Skeletal muscle tissue (tissue), 3 donors: ENCODE measurements at regions not wholly inside any gene's neighbourhood (a gene's known extent, or its start where the extent isn't known, plus 50 kb on each side); places are given as distances from the start of the nearest gene placed in this dataset.

Source experiments
- H3K27ac ChIP-seq: one replicate; pipeline ENCODE4 v1.7.0; 2013; ENCODE audit warnings: mild to moderate bottlenecking, low read depth, low read length, inconsistent platforms
- H3K27me3 ChIP-seq, 3 donors: one replicate each; pipeline ENCODE4 v1.7.0; 2013; ENCODE audit warnings: low read length in 3 of 3; ENCODE audit not compliant: control insufficient read depth in 3 of 3, insufficient read depth in 3 of 3
- H3K36me3 ChIP-seq, 3 donors: one replicate each; pipeline ENCODE4 v1.7.0; 2013; ENCODE audit warnings: low read length in 3 of 3; ENCODE audit not compliant: control insufficient read depth in 3 of 3, insufficient read depth in 3 of 3
- H3K4me1 ChIP-seq, 3 donors: one replicate each; pipeline ENCODE4 v1.7.0; 2013; ENCODE audit warnings: low read length in 3 of 3, mild to moderate bottlenecking in 3 of 3; ENCODE audit not compliant: control insufficient read depth in 3 of 3, insufficient read depth in 3 of 3
- H3K4me3 ChIP-seq, 3 donors: one replicate each; pipeline ENCODE4 v1.7.0; 2013; ENCODE audit warnings: low read length in 3 of 3
- H3K9ac ChIP-seq, 3 donors: one replicate each; pipeline ENCODE4 v1.7.0; 2013; ENCODE audit warnings: low read length in 3 of 3, mild to moderate bottlenecking in 3 of 3, moderate library complexity in 2 of 3, low read depth in 1 of 3
- H3K9me3 ChIP-seq, 3 donors: one replicate each; pipeline ENCODE4 v1.7.0; 2013; ENCODE audit warnings: low read length in 3 of 3; ENCODE audit not compliant: control insufficient read depth in 3 of 3
- donor health status: Osteomylitis.

DNA sequence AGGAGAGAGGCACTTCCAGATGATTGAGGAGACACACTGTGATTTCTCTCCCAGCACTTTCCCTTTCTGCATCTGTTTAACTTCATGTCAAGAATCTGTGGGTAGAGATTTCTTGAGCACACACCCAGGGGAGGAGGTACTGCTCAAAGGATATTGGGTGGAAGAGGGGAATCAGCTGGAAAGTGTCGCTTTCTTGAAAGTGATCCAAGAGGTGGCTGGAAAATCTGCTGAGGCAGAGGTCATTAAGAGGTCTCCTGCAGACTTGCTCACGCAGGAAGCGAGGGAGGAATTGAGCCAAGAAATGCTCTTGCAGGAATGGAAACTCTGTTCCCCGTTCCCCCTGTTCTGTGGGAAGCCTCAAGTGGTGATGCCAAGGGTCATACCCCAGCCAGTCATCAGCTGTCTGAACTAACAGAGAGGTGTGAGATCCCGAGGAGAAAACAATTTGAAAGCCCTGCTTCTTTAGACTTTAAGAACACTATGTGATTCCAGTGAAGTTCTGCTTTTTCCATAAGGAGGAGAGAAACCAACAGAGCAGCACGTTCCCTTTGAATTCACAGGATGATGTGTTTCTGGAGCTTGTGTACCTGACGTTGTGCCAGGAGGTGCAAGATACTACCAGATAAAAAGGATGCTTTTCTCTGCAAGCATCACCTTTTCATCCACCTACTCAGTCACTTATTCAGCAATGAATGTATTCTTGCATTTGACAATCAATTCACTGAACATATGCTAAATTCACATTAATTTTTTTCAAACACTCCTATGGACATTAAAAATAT, 163.4 kb upstream of the GPR12 start:
- Histone ChIP-seq H3K9me3 (no peaks in the 10 kb centered on the region), H3K4me1 (peaks cover 0 to 2% (median 0%) of the 10 kb centered on the region in 3 donors), H3K4me3 (no peak overlapping the region), H3K27ac (no peak overlapping the region), H3K9ac (no peak overlapping the region), H3K36me3 (no peaks in the 10 kb centered on the region), H3K27me3 (peaks cover 10 to 18% (median 15%) of the 10 kb centered on the region in 3 donors)

DNA sequence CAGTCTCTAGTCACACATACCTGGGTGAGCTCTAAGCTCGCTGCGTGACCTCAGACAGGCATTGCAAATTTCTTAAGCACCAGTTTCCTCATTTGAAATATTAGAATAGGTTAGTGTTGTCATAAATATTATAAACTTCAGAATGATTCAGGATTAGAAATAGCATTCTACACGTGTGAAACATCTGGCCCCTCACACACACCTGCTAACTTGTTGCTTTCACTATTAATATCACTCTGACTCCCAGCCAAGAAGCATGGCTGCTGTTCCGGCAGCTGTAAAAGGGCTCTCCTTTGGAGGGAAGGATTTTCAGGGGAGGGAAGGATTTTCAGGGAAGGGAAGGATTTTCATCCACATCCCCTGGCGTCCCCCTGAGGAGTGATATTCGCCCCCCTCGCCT, 161.3 kb upstream of the GPR12 start:
- Histone ChIP-seq H3K9ac (no peak overlapping the region), H3K9me3 (no peaks in the 10 kb centered on the region), H3K4me3 (no peak overlapping the region), H3K4me1 (peaks cover 0 to 2% (median 0%) of the 10 kb centered on the region in 3 donors), H3K36me3 (no peaks in the 10 kb centered on the region), H3K27me3 (peaks cover 10 to 16% (median 13%) of the 10 kb centered on the region in 3 donors), H3K27ac (no peak overlapping the region)

DNA sequence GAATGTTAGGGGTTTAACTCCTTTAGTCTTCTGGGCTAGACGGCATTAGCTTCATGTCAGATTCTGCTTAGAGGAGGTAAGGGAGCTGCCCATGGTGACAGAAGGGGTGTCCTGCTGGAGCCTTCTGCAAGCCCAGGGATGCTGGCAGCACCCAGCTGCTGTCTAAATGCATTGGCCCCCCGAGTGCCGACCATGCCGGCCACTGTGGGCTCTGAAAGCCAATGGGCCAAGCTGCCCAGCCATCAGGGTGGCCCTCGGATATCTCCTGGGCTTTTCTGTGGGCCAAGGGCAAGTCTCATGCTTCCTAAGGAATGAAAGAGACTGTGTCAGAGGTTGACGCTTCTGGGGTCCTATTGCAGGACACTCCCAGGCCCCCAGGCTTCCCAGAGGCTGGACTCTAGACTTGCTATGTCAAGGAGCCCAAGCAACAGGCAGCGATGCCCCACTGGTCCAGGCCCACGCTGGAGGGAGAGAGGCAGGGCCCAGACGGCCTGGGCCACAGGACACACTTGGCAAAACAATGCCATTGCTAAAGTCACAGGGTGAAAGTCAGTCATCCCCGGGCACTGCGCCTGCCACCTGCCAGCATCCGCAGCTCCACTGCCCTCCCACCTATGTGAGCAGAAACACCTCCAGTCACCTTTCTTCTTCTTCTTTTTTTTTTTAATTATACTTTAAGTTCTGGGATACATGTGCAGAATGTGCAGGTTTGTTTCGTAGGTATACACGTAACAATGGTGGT, 160.2 kb upstream of the GPR12 start:
- Histone ChIP-seq H3K36me3 (no peaks in the 10 kb centered on the region), H3K27ac (no peak overlapping the region), H3K9ac (no peak overlapping the region), H3K4me3 (no peak overlapping the region), H3K4me1 (peaks cover 0 to 2% (median 0%) of the 10 kb centered on the region in 3 donors), H3K27me3 (peaks cover 10 to 16% (median 11%) of the 10 kb centered on the region in 3 donors), H3K9me3 (no peaks in the 10 kb centered on the region)

DNA sequence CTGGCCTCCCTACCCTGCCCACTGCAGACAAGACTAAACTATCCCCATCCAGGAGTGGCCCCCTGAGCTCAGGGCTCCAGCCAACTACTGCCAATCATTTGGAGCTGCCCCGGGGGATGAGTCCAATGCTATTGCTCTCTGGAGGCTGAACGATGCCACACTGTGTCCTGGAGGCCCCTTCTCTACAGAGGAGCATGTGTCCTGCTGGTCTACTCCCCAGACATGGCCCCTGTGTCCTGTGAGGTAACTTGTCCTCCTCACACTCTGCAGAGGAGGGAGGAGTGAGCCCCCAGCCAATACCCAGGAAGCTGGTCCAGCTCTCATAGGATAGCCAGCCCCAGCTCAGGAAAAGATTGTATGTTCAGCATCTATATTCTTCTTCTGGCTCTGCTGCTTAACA, 159.1 kb upstream of the GPR12 start:
- Histone ChIP-seq H3K27me3 (peaks cover 10 to 11% (median 11%) of the 10 kb centered on the region in 3 donors), H3K27ac (no peak overlapping the region), H3K9me3 (no peaks in the 10 kb centered on the region), H3K9ac (no peak overlapping the region), H3K4me1 (peaks cover 0 to 2% (median 0%) of the 10 kb centered on the region in 3 donors), H3K36me3 (no peaks in the 10 kb centered on the region), H3K4me3 (no peak overlapping the region)

DNA sequence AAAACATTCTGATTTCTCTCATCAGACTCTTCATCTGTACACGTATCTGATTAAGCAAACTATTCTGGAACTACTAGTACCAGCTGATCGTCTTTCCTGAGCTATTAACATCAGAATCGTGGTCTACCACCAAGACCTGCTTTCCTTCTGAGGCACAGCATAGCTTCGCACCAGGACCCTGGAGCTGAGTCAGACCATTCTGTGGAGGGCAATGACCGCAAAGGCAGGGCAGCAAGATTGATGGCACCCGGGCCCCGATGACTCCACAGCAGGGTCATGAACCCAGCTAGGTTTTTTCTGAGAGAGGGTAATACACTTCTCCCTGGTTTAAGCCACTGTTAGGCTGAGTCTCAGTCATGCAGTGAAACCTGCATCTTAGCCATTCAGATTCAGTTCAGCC, 158.7 kb upstream of the GPR12 start:
- Histone ChIP-seq H3K9ac (no peak overlapping the region), H3K36me3 (no peaks in the 10 kb centered on the region), H3K27ac (no peak overlapping the region), H3K4me1 (peaks cover 0 to 2% (median 0%) of the 10 kb centered on the region in 3 donors), H3K4me3 (no peak overlapping the region), H3K9me3 (no peaks in the 10 kb centered on the region), H3K27me3 (peaks cover 10 to 11% (median 11%) of the 10 kb centered on the region in 3 donors)

DNA sequence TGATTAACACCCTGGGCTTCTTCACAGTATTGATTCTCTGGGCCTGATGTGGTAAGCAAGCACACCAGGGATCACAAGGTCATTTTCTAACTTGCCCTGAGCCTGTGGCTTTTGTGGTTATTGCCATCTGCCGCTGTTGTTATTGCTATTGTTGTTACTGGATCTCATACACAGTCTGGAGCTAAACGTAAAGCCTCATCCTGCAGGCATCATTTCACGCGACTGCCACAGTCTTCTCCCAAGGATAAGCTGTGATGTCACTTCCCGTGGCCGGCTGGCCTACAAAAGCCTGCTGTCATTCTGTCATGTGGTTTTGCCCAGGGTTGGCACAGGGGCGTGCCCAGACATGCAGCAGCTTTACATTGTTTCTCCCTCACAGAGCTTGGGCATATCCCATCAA, 154.0 kb upstream of the GPR12 start:
- Histone ChIP-seq H3K4me3 (no peak overlapping the region), H3K27me3 (peaks cover 0 to 5% (median 4%) of the 10 kb centered on the region in 3 donors), H3K4me1 (no peaks in the 10 kb centered on the region), H3K9me3 (no peaks in the 10 kb centered on the region), H3K36me3 (no peaks in the 10 kb centered on the region), H3K9ac (no peak overlapping the region), H3K27ac (no peak overlapping the region)

DNA sequence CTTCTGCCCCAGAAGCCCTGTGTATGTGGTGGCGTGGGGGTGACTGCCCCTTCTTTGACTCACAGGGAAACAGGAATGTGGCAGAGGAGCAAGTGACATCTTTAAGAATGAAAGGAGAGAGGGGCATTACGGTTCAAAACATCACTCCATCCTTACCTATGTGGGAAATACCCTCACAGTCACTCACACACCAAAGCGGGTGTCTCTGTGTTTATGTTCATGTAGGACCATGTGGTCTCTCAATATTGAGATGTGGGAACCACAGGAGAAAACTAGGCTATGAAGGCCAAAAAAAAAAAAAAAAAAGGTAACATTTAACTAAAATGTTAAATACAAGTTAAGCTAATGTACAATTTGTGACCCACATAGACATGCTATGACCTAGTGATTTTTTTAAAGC, 153.6 kb upstream of the GPR12 start:
- Histone ChIP-seq H3K27ac (no peak overlapping the region), H3K9ac (no peak overlapping the region), H3K36me3 (no peaks in the 10 kb centered on the region), H3K27me3 (peaks cover 1 to 5% (median 4%) of the 10 kb centered on the region in 3 donors), H3K4me1 (no peaks in the 10 kb centered on the region), H3K4me3 (no peak overlapping the region), H3K9me3 (no peaks in the 10 kb centered on the region)

DNA sequence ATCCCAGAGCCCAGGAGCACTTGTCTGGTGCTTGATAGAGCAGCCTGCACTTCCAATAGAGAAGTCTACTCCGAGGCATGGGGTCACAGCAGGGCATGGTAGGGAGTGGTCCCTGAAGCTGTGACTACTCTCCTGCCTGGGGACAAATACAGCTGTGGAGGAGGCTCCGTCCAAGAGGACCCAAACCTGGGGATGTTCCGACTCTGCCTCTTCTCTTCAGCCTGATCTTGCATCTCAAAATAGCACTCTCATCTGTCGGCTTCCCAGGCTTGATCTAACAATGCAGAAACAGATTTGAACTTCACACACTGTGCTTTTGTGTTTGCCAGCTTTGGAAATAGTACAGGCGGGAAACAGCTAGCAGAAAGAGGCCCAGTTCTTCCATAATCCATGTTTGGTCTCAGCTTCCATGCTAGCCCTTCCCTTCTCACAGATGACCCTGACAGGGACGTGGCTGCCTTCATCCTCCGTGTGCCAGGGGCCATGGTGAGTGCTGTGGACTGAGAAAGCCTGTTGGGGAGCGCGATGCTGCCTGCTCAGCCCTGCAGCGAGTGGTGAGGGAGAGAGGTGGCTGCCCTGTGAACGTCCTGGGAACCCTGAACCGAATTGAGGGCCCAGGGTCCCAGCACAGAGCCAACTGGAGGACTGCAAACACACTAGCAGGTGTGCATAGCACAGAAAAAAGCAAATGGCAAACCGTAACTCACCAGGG, 150.3 kb upstream of the GPR12 start:
- Histone ChIP-seq H3K4me1 (no peaks in the 10 kb centered on the region), H3K9ac (no peak overlapping the region), H3K36me3 (no peaks in the 10 kb centered on the region), H3K9me3 (no peaks in the 10 kb centered on the region), H3K4me3 (no peak overlapping the region), H3K27ac (no peak overlapping the region), H3K27me3 (peaks cover 7 to 12% (median 8%) of the 10 kb centered on the region in 3 donors)

DNA sequence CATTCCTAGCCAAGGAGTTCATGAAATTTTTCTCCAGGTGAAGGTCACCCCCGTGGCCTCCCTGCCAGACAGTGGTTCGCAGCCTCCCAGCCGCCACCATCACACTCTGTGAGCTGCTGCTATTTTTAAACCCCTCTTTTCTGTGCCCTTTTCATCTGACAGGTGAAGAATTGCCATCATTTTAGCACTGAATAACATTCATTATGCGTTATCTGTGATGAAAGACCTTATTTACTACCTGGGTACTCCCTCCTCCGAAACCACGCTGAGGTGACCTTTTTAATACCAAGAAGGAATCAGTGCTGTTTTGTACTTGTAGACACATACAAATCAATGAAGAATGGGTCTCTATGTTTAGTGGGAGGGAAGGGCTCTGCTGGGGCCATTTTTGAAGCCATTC, 148.9 kb upstream of the GPR12 start:
- H3K36me3 ChIP-seq: no peaks in the 10 kb centered on the region
- H3K27ac ChIP-seq: no peak overlapping the region
- no peaks in the 10 kb centered on the region for H3K9me3 ChIP-seq
- H3K9ac ChIP-seq: no peak overlapping the region
- peaks cover 7 to 17% (median 8%) of the 10 kb centered on the region in 3 donors for H3K27me3 ChIP-seq
- H3K4me1 ChIP-seq: no peaks in the 10 kb centered on the region
- H3K4me3 ChIP-seq: no peak overlapping the region
